Activated CD8-positive, alpha-beta memory T cell treated with anti-CD3 and anti-CD28 coated beads for 1 hour (primary cell): ENCODE measurements at regions not wholly inside any gene's neighbourhood (a gene's known extent, or its start where the extent isn't known, plus 50 kb on each side); places are given as distances from the start of the nearest gene placed in this dataset.
"Not testable (repeated sequence)": the region's sequence is repeated elsewhere in the genome, so short reads cannot be mapped to it uniquely, and the experiment has no call there.

Experiments used
- DNase-seq, 2 donors: peaks; one replicate each; pipeline ENCODE4 v3.0.0-alpha.2; 2020; ENCODE audit warnings: low read depth in 1 of 2; ENCODE audit errors: extremely low read depth in 1 of 2

DNA sequence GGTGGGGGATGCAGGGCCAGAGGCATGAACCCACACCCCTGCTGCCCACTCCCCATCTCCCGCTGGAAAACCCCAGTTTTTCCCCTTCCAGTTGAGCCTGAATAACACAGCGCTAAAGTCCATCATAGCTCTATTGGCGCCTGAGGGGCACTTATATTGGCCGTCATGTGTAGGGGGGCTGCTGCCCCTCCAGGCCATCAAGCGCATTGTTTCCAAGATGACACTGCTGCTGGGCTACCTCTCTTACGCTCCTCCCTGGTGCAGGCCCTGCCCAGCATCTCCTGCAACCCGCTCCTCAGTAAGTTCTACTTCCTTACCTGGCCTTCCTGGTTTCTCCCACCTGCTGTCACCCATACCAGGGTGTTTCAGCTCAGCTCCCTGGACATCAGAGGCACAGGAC lies 205.0 kb upstream of the RPL34 start:
- DNase-seq, result no peak

- no peak for DNase-seq
Measured at GRCh38 chr4:108411836-108412235, 208.5 kb upstream of the RPL34 start.

- DNase-seq, result not testable (repeated sequence)
Measured at GRCh38 chr4:108409691-108410090, 210.7 kb upstream of the RPL34 start.

- no peak for DNase-seq
Measured at GRCh38 chr4:108405586-108405985, 214.8 kb upstream of the RPL34 start.

DNA sequence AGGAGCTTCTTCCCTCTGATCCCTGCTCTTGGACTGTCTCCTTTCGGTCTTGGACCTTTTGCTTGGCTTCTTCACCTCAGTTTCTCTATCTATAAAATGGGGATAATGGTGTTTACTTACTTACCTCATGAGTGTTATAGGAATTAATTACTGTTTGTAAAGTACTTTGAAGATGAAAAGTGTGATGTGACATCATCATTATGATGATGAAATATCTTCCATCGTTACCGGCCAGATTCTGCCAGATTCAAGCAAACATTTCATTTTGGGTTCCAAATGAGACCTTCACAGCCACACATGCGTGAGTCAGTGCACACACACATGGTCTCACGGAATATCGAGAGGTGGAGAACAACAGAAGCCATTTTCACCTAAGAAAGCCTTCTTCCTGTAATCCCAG lies 220.1 kb upstream of the RPL34 start:
- DNase-seq, result no peak

DNA sequence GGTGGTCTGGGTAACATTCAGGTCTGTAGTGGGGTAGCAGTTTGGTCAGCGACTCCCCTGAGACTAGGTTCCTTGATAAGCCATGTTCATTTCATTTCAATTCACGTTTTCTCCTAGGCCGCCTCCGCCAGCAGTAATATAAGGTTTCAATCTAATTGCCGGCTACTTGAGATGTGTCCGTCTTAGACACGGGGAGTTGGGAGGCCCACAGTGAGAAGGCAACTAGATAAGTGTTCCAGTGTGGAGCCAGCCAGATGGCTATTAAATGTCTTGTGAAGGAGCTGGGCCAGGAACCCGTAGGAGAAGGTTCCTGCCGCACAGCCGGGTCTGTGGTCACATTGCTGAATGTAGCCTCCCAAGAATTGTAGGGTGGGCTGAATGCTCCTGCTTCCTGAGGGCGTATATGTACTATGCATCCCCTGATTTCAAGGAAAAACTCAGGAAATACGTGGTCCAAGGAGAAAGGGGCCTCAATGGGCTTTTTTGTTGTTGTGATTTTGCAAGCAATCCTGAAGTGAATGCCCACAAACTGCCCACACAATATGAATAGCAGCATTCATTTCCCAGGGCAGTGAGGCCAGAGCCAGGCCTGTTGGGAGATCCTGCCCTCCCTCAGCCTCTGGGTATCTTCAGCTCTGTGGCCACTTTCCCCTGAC lies 220.6 kb upstream of the RPL34 start:
- DNase-seq, result no peak

DNA sequence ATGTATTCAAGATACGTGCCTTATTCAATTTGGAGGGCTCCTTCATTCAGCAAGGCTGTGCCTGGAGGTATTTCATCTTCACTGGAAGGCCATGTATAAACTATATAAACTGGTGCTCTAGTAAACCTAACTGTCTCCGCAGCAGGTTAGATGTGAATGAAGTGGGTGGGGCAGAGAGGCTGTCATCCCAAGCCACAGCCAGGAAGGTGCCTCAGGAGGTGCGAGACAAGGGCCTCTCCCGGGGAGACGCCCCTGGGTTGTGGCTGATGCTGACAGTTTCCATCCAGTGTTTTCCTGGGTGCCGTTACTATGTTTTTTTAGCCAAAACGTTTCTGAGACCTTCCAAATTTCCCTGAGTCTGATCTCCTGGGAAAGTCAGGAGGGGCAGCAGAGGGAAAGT lies 221.5 kb upstream of the RPL34 start:
- DNase-seq, result no peak

DNA sequence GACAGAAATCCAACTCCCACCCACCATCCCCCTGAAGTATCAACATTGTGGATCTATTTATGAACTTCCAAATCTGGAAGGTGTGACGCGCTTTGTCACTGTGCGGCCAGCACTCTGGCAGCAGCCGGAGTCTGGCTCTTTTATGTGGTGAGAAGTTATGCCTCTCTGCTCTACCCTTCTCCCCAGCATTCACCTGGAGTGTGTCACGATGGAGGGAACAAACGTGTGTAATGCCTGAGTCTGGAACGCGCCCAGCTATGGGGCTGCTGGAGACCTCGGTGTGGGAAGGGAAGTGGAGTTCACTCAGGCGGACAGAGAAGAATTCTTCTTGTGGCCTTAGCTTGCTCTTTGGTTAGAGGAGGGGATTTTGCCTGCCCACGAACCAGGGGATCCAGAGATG lies 222.1 kb upstream of the RPL34 start:
- no peak for DNase-seq

- DNase-seq, result no peak
Measured at GRCh38 chr4:108397850-108398249, 222.5 kb upstream of the RPL34 start.

DNA sequence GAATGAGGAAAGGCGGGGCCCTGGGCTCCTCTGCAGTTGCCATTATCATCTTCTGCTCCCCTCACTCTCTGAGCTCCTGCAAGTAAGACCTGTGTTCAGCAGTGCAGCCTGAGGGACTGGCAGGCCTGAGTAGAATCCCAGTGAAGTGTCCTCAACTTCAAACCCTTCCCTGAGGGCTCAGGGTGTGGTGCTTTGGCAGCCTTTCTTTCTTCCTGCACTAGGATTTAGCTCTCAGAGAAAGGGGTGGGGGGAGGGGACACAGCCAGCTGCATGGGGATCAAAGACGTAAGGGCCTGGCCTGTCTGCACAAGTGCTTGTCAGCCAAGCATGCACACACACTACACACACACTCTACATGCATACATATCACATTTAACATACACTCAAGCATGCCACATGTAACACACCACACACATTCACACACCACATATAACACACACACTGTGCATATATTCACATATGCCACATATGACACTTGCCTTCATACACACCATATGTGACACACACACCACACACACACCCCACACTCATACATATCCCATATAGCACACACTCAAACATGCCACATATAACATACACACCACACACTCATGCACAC lies 223.4 kb upstream of the RPL34 start:
- no peak for DNase-seq

DNA sequence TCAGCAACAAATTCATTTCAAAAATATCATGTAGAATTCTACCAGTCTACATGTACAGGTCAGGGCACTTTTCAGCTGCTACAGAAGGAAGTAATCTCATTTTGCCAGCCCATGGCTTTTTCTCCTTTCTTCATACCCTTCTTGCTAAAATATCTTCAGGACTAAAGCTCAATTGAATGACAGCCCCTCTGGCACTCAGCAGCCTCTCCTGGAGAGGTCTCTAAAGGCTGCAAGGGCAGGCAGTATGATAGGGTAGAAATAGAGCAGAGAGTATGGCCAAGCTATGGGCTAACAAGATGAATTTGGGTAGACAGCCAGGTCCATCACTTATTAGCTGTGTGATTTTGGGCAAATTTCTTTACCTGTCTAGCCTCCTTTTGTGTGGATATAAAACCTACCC lies 224.6 kb upstream of the RPL34 start:
- DNase-seq, result no peak

GRCh38 chr4:108393890-108394472 lies 225.2 kb upstream of the LEF1 start:
- DNase-seq, result no peak

DNA sequence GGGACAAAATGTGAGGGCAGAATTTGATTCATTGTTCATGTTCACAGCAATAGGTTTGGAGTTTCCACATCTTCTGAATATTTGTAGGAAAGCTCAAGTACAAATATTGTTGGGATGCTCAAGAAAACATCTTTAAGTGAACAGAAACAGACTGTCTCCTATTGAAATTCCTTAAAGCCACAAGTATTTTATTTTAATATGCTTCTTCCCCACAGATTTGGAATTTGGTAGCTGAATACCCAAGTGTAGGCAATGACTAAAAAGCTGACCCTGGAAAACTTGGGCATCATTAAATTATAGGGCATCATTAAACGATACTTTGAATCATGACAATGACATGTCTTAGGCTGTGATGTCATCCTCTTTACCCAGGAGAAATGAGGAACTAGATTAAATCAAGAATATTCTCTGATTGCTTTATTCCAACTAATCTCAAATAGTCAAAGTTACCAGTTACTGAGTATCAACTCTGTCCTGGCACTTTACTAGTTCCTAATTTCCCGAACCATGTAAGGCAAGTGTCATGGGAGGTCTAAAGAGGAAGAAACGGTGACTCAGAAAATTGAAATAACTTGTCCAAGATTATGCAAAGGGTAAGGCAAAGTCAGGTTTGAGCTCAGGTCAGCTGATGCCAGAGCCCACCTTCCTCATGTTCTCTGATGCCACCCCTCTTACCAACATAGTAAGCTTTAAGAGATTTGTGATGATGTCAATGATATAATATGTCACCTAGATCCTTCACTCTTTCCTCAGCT lies 223.1 kb upstream of the LEF1 start:
- DNase-seq, result no peak

GRCh38 chr4:108385076-108385475 lies 216.3 kb upstream of the LEF1 start:
- no peak for DNase-seq

GRCh38 chr4:108384544-108384943 lies 215.8 kb upstream of the LEF1 start:
- no peak for DNase-seq

DNA sequence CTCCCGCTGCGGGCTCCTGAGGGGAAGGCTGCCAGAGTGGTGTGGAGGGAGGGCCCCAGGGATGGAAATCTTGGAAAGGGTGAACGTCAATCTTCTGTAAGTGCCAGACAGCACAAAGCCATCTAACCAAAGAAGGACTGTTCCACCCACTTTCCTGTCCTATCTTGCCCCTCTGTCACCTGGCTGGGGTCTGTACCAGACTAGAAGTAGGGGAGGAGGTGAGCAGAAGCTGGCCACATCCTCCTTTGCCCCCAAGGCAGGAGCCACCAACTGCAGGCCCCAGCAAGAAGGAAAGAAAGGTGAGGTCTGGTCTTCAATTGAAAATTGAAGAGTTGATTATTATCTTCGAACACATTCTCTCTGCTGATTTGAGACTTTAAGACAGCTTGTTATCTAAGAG lies 214.4 kb upstream of the LEF1 start:
- DNase-seq, result no peak

GRCh38 chr4:108382751-108383150 lies 214.0 kb upstream of the LEF1 start:
- DNase-seq, result no peak

GRCh38 chr4:108378164-108378563 lies 209.4 kb upstream of the LEF1 start:
- DNase-seq, result no peak

- no peak for DNase-seq
Measured at GRCh38 chr4:108377021-108377420, 208.3 kb upstream of the LEF1 start.

GRCh38 chr4:108375434-108375833 lies 206.7 kb upstream of the LEF1 start:
- DNase-seq, result no peak

- no peak for DNase-seq
Measured at GRCh38 chr4:108372681-108373080, 203.9 kb upstream of the LEF1 start.

DNA sequence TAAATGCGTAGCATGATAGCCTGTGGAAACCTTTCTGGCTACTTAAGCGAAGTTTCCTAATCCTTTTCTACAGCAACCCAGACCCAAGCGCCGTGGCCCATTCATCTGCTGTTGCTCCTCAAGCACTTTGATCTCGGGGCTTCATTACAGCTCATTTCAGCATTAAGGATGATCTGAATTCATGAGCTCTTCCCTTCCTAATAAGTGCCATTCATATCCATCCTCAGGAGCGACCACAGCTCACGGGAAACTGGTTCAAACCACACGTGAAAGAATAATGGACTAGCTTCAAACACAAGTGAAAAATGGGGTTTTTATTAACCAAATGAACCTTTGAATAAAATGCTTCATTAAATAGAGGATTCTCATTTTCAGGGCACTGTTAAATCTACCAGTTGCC lies 202.6 kb upstream of the LEF1 start:
- DNase-seq, result no peak
